Stomach (tissue), 4 donors: ENCODE measurements at regions not wholly inside any gene's neighbourhood (a gene's known extent, or its start where the extent isn't known, plus 50 kb on each side); places are given as distances from the start of the nearest gene placed in this dataset.

Experiments
- EP300 ChIP-seq: sonication (generic); formaldehyde crosslinking; IDR thresholded peaks from one replicate; pipeline ENCODE4 v1.6.1; 2017; ENCODE audit warnings: antibody characterized with exemption
- TF ChIP-seq, protein P1 (sequence below), 7 experiments: fragments of 450-650 bp in 4 of 7; fragments of 200-600 bp in 3 of 7; sonication (generic) in 3 of 7; IDR thresholded peaks; one replicate each; pipeline ENCODE4 v1.5.1; 2016 to 2019; ENCODE audit warnings: antibody characterized with exemption in 7 of 7, control low read depth in 2 of 7, mild to moderate bottlenecking in 1 of 7

DNA sequence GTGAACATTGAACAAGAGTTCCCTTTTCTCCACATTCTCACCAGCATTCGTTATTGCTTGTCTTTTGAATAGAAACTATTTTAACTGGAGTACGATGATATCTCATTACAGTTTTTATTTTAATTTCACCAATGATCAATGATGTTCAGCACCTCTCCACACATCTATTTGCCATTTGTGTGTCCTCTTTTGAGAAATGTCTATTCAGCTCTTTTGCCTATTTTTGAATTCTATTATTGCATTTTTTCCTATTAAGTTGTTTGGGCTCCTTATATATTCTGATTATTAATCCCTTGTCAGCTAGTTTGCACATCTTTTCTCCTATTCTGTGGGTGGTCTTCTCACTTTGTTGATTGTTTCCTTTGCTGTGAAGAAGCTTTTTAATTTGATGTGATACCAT is 241.1 kb upstream of the CTBP2 start:
- TF ChIP-seq, protein P1, sequence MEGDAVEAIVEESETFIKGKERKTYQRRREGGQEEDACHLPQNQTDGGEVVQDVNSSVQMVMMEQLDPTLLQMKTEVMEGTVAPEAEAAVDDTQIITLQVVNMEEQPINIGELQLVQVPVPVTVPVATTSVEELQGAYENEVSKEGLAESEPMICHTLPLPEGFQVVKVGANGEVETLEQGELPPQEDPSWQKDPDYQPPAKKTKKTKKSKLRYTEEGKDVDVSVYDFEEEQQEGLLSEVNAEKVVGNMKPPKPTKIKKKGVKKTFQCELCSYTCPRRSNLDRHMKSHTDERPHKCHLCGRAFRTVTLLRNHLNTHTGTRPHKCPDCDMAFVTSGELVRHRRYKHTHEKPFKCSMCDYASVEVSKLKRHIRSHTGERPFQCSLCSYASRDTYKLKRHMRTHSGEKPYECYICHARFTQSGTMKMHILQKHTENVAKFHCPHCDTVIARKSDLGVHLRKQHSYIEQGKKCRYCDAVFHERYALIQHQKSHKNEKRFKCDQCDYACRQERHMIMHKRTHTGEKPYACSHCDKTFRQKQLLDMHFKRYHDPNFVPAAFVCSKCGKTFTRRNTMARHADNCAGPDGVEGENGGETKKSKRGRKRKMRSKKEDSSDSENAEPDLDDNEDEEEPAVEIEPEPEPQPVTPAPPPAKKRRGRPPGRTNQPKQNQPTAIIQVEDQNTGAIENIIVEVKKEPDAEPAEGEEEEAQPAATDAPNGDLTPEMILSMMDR (IDR thresholded peaks at IDR 0.05): no peak
- no peak for TF ChIP-seq EP300
